ENCODE measurements at regions not wholly inside any gene's neighbourhood (a gene's known extent, or its start where the extent isn't known, plus 50 kb on each side); places are given as distances from the start of the nearest gene placed in this dataset.

- CTCF ChIA-PET, result interaction anchor here (1.0 to 2.0 kb wide), 7 partner anchors 8 to 61 kb away, joined by 3 to 4 read pairs (median 3); no protein-coding TSS in a partner anchor
- DNase-seq (ENCODE audit: extremely low spot score), result no peak
- TF ChIP-seq, protein P1, sequence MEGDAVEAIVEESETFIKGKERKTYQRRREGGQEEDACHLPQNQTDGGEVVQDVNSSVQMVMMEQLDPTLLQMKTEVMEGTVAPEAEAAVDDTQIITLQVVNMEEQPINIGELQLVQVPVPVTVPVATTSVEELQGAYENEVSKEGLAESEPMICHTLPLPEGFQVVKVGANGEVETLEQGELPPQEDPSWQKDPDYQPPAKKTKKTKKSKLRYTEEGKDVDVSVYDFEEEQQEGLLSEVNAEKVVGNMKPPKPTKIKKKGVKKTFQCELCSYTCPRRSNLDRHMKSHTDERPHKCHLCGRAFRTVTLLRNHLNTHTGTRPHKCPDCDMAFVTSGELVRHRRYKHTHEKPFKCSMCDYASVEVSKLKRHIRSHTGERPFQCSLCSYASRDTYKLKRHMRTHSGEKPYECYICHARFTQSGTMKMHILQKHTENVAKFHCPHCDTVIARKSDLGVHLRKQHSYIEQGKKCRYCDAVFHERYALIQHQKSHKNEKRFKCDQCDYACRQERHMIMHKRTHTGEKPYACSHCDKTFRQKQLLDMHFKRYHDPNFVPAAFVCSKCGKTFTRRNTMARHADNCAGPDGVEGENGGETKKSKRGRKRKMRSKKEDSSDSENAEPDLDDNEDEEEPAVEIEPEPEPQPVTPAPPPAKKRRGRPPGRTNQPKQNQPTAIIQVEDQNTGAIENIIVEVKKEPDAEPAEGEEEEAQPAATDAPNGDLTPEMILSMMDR (IDR thresholded peaks at IDR 0.05; ENCODE audit: control extremely low read depth, extremely low read depth, low read depth, missing control alignments), result no peak
- POLR2A ChIA-PET, result no interaction called here
Observed at GRCh38 chr5:143652108-143652700, 159.8 kb upstream of the HMHB1 start.

DNA sequence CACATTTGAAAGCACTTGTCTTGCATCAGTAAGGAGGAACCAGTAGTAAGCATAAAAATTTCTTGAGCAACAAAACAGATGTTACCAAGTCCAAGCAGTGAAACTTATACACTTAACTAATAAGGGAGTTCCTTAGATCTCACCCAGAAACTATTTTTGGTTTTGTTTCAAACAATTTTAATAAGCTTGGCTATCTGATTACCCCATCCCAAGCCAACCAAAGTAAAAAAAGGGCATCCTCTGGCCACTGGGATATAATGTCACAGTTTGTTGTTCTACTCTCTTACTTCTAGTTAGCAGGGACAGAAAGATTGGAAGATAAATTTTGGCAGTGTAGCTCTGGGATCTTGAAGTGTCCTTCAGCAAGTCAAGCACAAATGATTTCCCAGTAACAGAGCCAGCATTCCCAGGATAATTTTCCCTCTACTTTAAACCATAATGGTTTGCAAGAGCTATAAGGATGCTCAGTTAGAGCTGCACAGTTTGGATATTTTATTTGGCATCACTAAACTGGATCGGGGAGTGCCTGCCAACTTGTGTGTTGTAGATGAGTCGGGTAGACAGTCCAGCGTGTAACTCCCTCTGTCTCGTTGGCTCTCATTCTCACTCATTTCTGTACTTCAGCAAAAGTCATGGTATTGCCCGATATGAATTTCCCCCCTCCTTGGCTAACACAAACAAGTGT is 161.9 kb upstream of the HMHB1 start:
- TF ChIP-seq, protein P1 (IDR thresholded peaks at IDR 0.05; ENCODE audit: control extremely low read depth, extremely low read depth, low read depth, missing control alignments), result no peak
- DNase-seq (ENCODE audit: extremely low spot score), result no peak
- POLR2A ChIA-PET, result no interaction called here
- CTCF ChIA-PET, result interaction anchor here (0.8 to 2.3 kb wide), 5 partner anchors 10 to 729 kb away, joined by 3 to 7 read pairs (median 3); no protein-coding TSS in a partner anchor

- POLR2A ChIA-PET, result interaction anchor here (0.6 kb wide), 1 partner anchor 36 kb away, joined by 3 read pairs; no protein-coding TSS in a partner anchor
- CTCF ChIA-PET, result interaction anchor here (1.0 to 1.2 kb wide), 3 partner anchors 12 to 176 kb away, joined by 3 read pairs; no protein-coding TSS in a partner anchor
- TF ChIP-seq, protein P1 (IDR thresholded peaks at IDR 0.05; ENCODE audit: control extremely low read depth, extremely low read depth, low read depth, missing control alignments), result no peak
- DNase-seq (ENCODE audit: extremely low spot score), result no peak
Observed at GRCh38 chr5:143648696-143649095, 163.3 kb upstream of the HMHB1 start.

GRCh38 chr5:143646961-143647360 is 165.0 kb upstream of the HMHB1 start:
- DNase-seq (ENCODE audit: extremely low spot score), result no peak
- TF ChIP-seq, protein P1 (IDR thresholded peaks at IDR 0.05; ENCODE audit: control extremely low read depth, extremely low read depth, low read depth, missing control alignments), result no peak
- ChIA-PET CTCF (interaction anchor here (1.2 kb wide), 1 partner anchor 59 kb away, joined by 3 read pairs; no protein-coding TSS in a partner anchor), POLR2A (no interaction called here)

- TF ChIP-seq, protein P1 (IDR thresholded peaks at IDR 0.05; ENCODE audit: control extremely low read depth, extremely low read depth, low read depth, missing control alignments), result no peak
- ChIA-PET CTCF (no interaction called here), POLR2A (no interaction called here)
- no peak for DNase-seq (ENCODE audit: extremely low spot score)
Observed at GRCh38 chr5:143645356-143645755, 166.6 kb upstream of the HMHB1 start.

- TF ChIP-seq, protein P1 (IDR thresholded peaks at IDR 0.05; ENCODE audit: control extremely low read depth, extremely low read depth, low read depth, missing control alignments), result no peak
- ChIA-PET POLR2A (no interaction called here), CTCF (no interaction called here)
- DNase-seq (ENCODE audit: extremely low spot score), result no peak
Observed at GRCh38 chr5:143644727-143645126, 167.2 kb upstream of the HMHB1 start.
